ENCODE measurements at regions not wholly inside any gene's neighbourhood (a gene's known extent, or its start where the extent isn't known, plus 50 kb on each side); places are given as distances from the start of the nearest gene placed in this dataset.

GRCh38 chr18:37852464-37852863 is 286.9 kb upstream of the CELF4 start:
- TF ChIP-seq CTCF (IDR thresholded peaks at IDR 0.05; ENCODE audit: low read length) (no peak), EZH2 (IDR thresholded peaks at IDR 0.05; ENCODE audit: borderline replicate concordance, low read length) (no peak)
